Peyer's patch (tissue), 4 donors: ENCODE measurements at regions not wholly inside any gene's neighbourhood (a gene's known extent, or its start where the extent isn't known, plus 50 kb on each side); places are given as distances from the start of the nearest gene placed in this dataset.

ENCODE experiments used
- CTCF ChIP-seq, 6 experiments: fragments of 450-650 bp in 4 of 6; fragments of 200-600 bp in 2 of 6; sonication (generic) in 1 of 6; IDR thresholded peaks; one replicate each; pipeline ENCODE4 v1.5.1; 2017 to 2019; ENCODE audit warnings: antibody characterized with exemption in 6 of 6, mild to moderate bottlenecking in 3 of 6, moderate library complexity in 1 of 6
- POLR2A ChIP-seq, 2 donors: fragments of 450-650 bp; IDR thresholded peaks; one replicate each; pipeline ENCODE4 v1.5.1; 2017; ENCODE audit warnings: antibody characterized with exemption in 2 of 2, mild to moderate bottlenecking in 2 of 2, moderate library complexity in 2 of 2

- TF ChIP-seq CTCF (IDR thresholded peaks at IDR 0.05) (no peak), POLR2A (IDR thresholded peaks at IDR 0.05) (no peak)
Observed at GRCh38 chr6:14655201-14656061, 537.9 kb downstream of the CD83 start.
